K562 (cell line): ENCODE measurements at regions not wholly inside any gene's neighbourhood (a gene's known extent, or its start where the extent isn't known, plus 50 kb on each side); places are given as distances from the start of the nearest gene placed in this dataset.

Experiments
- CHD4 ChIP-seq: fragments of 200-600 bp; sonication (generic); IDR thresholded peaks from 3 replicates; pipeline ENCODE4 v1.6.1; 2012; ENCODE audit warnings: low read depth, mild to moderate bottlenecking, mixed read lengths, low read length, inconsistent platforms; ENCODE audit not compliant: insufficient read depth, insufficient replicate concordance, poor library complexity, severe bottlenecking
- NFXL1 ChIP-seq: fragments of 450-650 bp; formaldehyde crosslinking; IDR thresholded peaks from 2 replicates; pipeline ENCODE4 v1.4.0; 2021; ENCODE audit warnings: mild to moderate bottlenecking
- POLR2A ChIP-seq: fragments of 450-650 bp; conservative IDR thresholded peaks from 2 replicates; pipeline ENCODE4 v1.6.1; 2016
- POLR2AphosphoS2 ChIP-seq: IDR thresholded peaks from 2 replicates; pipeline ENCODE4 v1.6.1; 2012; ENCODE audit warnings: low read length, improper control_type of control experiment
- SRF ChIP-seq, 2 experiments: fragments of 250-450, 450-650 bp in 1 of 2; sonication (Bioruptor Pico) in 1 of 2; sonication (generic) in 1 of 2; formaldehyde crosslinking; IDR thresholded peaks; 2 replicates each; pipeline versions ENCODE4 v1.5.0 to v1.5.1; 2020 to 2022; ENCODE audit warnings: mild to moderate bottlenecking in 1 of 2, missing genetic modification reagents in 1 of 2
- ZNF639 ChIP-seq, 2 experiments: fragments of 200-800 bp in 1 of 2; sonication (Bioruptor generic) in 1 of 2; sonication (generic) in 1 of 2; formaldehyde crosslinking in 1 of 2; IDR thresholded peaks in 1 of 2; conservative IDR thresholded peaks in 1 of 2; 2 replicates each; pipeline versions ENCODE4 v1.5.0 to v1.6.1; 2016 to 2020; ENCODE audit warnings: missing compliant biosample characterization in 1 of 2, missing genetic modification characterization in 1 of 2, missing genetic modification reagents in 1 of 2
- TF ChIP-seq, protein P1 (sequence below), 2 experiments: fragments of 450-650 bp in 1 of 2; sonication (generic) in 1 of 2; formaldehyde crosslinking in 1 of 2; IDR thresholded peaks in 1 of 2; conservative IDR thresholded peaks in 1 of 2; 2 replicates each; pipeline versions ENCODE4 v1.6.1 to v1.8.1; 2016 to 2023; ENCODE audit warnings: mild to moderate bottlenecking in 2 of 2, moderate library complexity in 2 of 2, inconsistent platforms in 1 of 2, missing genetic modification reagents in 1 of 2
- TF ChIP-seq, protein P2 (sequence below), 3 experiments: IDR thresholded peaks in 2 of 3; conservative IDR thresholded peaks in 1 of 3; 2 replicates each; pipeline ENCODE4 v1.5.1; 2011 to 2012; ENCODE audit warnings: low read length in 3 of 3, mild to moderate bottlenecking in 3 of 3, control low read depth in 2 of 3, improper control_type of control experiment in 1 of 3, inconsistent platforms in 1 of 3, low read depth in 1 of 3, mixed read lengths in 1 of 3, moderate library complexity in 1 of 3; ENCODE audit not compliant: insufficient read depth in 2 of 3
- TF ChIP-seq, protein P3 (sequence below), 2 experiments: fragments of 450-650 bp; formaldehyde crosslinking in 1 of 2; IDR thresholded peaks; 2 replicates each; pipeline versions ENCODE4 v1.4.0 to v1.6.1; 2014 to 2020; ENCODE audit warnings: mild to moderate bottlenecking in 2 of 2, borderline replicate concordance in 1 of 2, low read depth in 1 of 2
- TF ChIP-seq, protein P4 (sequence below): fragments of 250-450 bp; sonication (Bioruptor Pico); IDR thresholded peaks from 2 replicates; pipeline ENCODE4 v1.8.0; 2021; ENCODE audit warnings: mild to moderate bottlenecking, moderate library complexity

DNA sequence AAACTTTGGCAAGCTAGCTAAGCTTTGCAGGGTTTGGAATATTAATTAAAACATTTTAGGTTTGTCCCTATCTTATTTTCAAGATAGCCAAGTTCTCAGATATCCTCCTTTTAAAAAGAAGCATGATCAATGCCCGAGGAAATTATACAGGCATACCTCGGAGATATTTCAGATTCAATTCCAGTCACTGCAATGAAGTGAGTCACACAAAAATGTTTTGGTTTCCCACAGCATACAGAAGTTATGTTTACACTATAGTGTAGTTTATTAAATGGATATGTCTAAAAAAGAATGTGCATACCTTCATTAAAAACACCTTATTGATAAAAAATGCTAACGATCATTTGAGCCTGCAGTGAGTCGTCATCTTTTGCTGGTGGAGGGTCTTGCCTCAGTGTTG lies 382.9 kb upstream of the NPVF start:
- TF ChIP-seq CHD4 (no peak), POLR2A (no peak), NFXL1 (CRISPR knock-in tag) (no peak), ZNF639 (CRISPR knock-in tag; conservative IDR thresholded peaks at IDR 0.05 in 1 of 2, IDR thresholded peaks at IDR 0.05 in 1 of 2) (no peak), SRF (CRISPR knock-in tag; IDR thresholded peaks at IDR 0.05) (no peak), POLR2AphosphoS2 (no peak)
- TF ChIP-seq, protein P1, sequence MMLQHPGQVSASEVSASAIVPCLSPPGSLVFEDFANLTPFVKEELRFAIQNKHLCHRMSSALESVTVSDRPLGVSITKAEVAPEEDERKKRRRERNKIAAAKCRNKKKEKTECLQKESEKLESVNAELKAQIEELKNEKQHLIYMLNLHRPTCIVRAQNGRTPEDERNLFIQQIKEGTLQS (IDR thresholded peaks at IDR 0.05): no peak
- TF ChIP-seq, protein P1 (CRISPR knock-in tag; conservative IDR thresholded peaks at IDR 0.05): no peak
- TF ChIP-seq, protein P2, sequence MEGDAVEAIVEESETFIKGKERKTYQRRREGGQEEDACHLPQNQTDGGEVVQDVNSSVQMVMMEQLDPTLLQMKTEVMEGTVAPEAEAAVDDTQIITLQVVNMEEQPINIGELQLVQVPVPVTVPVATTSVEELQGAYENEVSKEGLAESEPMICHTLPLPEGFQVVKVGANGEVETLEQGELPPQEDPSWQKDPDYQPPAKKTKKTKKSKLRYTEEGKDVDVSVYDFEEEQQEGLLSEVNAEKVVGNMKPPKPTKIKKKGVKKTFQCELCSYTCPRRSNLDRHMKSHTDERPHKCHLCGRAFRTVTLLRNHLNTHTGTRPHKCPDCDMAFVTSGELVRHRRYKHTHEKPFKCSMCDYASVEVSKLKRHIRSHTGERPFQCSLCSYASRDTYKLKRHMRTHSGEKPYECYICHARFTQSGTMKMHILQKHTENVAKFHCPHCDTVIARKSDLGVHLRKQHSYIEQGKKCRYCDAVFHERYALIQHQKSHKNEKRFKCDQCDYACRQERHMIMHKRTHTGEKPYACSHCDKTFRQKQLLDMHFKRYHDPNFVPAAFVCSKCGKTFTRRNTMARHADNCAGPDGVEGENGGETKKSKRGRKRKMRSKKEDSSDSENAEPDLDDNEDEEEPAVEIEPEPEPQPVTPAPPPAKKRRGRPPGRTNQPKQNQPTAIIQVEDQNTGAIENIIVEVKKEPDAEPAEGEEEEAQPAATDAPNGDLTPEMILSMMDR (IDR thresholded peaks at IDR 0.05 in 2 of 3, conservative IDR thresholded peaks at IDR 0.05 in 1 of 3; ENCODE audit: insufficient read depth in 2 of 3, low read depth in 1 of 3, low read length in 3 of 3): no peak
- TF ChIP-seq, protein P3, sequence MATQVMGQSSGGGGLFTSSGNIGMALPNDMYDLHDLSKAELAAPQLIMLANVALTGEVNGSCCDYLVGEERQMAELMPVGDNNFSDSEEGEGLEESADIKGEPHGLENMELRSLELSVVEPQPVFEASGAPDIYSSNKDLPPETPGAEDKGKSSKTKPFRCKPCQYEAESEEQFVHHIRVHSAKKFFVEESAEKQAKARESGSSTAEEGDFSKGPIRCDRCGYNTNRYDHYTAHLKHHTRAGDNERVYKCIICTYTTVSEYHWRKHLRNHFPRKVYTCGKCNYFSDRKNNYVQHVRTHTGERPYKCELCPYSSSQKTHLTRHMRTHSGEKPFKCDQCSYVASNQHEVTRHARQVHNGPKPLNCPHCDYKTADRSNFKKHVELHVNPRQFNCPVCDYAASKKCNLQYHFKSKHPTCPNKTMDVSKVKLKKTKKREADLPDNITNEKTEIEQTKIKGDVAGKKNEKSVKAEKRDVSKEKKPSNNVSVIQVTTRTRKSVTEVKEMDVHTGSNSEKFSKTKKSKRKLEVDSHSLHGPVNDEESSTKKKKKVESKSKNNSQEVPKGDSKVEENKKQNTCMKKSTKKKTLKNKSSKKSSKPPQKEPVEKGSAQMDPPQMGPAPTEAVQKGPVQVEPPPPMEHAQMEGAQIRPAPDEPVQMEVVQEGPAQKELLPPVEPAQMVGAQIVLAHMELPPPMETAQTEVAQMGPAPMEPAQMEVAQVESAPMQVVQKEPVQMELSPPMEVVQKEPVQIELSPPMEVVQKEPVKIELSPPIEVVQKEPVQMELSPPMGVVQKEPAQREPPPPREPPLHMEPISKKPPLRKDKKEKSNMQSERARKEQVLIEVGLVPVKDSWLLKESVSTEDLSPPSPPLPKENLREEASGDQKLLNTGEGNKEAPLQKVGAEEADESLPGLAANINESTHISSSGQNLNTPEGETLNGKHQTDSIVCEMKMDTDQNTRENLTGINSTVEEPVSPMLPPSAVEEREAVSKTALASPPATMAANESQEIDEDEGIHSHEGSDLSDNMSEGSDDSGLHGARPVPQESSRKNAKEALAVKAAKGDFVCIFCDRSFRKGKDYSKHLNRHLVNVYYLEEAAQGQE (IDR thresholded peaks at IDR 0.05; ENCODE audit: borderline replicate concordance): no peak
- TF ChIP-seq, protein P3 (CRISPR knock-in tag; IDR thresholded peaks at IDR 0.05; ENCODE audit: low read depth): no peak
- TF ChIP-seq, protein P4, sequence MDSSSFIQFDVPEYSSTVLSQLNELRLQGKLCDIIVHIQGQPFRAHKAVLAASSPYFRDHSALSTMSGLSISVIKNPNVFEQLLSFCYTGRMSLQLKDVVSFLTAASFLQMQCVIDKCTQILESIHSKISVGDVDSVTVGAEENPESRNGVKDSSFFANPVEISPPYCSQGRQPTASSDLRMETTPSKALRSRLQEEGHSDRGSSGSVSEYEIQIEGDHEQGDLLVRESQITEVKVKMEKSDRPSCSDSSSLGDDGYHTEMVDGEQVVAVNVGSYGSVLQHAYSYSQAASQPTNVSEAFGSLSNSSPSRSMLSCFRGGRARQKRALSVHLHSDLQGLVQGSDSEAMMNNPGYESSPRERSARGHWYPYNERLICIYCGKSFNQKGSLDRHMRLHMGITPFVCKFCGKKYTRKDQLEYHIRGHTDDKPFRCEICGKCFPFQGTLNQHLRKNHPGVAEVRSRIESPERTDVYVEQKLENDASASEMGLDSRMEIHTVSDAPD (CRISPR knock-in tag): no peak
